Coronary artery (tissue), 2 donors: ENCODE measurements at regions not wholly inside any gene's neighbourhood (a gene's known extent, or its start where the extent isn't known, plus 50 kb on each side); places are given as distances from the start of the nearest gene placed in this dataset.

Source experiments
- DNase-seq: peaks from one replicate; pipeline ENCODE4 v3.0.0-alpha.2; 2017; ENCODE audit warnings: low spot score
- H3K27ac ChIP-seq, 2 donors: fragments of 200-600 bp; sonication (generic); one replicate each; pipeline ENCODE4 v1.5.1; 2016 to 2019
- H3K4me3 ChIP-seq: fragments of 200-600 bp; sonication (generic); 2 replicates; pipeline ENCODE4 v1.5.1; 2016; ENCODE audit warnings: mild to moderate bottlenecking, moderate library complexity
- CTCF ChIP-seq: fragments of 200-600 bp; sonication (generic); IDR thresholded peaks from one replicate; pipeline ENCODE4 v1.5.1; 2019; ENCODE audit warnings: antibody characterized with exemption

- DNase-seq = peak; percentile 73
- no peak for TF ChIP-seq CTCF
- Histone ChIP-seq H3K4me3 (no peak overlapping the region), H3K27ac (peak overlapping the region; percentile 77 to 88)
These were observed 162.6 kb downstream of the KLF13 start for GRCh38 chr15:31489281-31489680.

- peak; percentile 73 for DNase-seq
- Histone ChIP-seq H3K27ac (peak overlapping the region; percentile 77 to 88), H3K4me3 (no peak overlapping the region)
- TF ChIP-seq CTCF = peak; percentile 79
These were observed 163.4 kb downstream of the KLF13 start for GRCh38 chr15:31489801-31490646.

- Histone ChIP-seq H3K4me3 (no peak overlapping the region), H3K27ac (no peak overlapping the region)
- TF ChIP-seq CTCF = no peak
- peak; percentile 56 for DNase-seq
These were observed 168.2 kb downstream of the KLF13 start for GRCh38 chr15:31494786-31495185.

- H3K4me3 ChIP-seq = no peak overlapping the region
- TF ChIP-seq CTCF = no peak
- peak; percentile 54 for DNase-seq
- H3K27ac ChIP-seq = no peak overlapping the region
These were observed 168.6 kb downstream of the KLF13 start for GRCh38 chr15:31495281-31495680.

GRCh38 chr15:31497838-31498237 is 171.2 kb downstream of the KLF13 start:
- no peak overlapping the region for H3K27ac ChIP-seq

GRCh38 chr15:31498329-31498728 is 171.7 kb downstream of the KLF13 start:
- no peak for DNase-seq
- no peak for TF ChIP-seq CTCF

More at GRCh38 chr15:31497838-31498237, 171.2 kb downstream of the KLF13 start:
- no peak overlapping the region for H3K4me3 ChIP-seq
- DNase-seq = no peak
- TF ChIP-seq CTCF = no peak

GRCh38 chr15:31498756-31499155 is 172.1 kb downstream of the KLF13 start:
- no peak overlapping the region for H3K27ac ChIP-seq
- H3K4me3 ChIP-seq = no peak overlapping the region
- TF ChIP-seq CTCF = no peak
- DNase-seq = no peak

More at GRCh38 chr15:31498329-31498728, 171.7 kb downstream of the KLF13 start:
- Histone ChIP-seq H3K27ac (no peak overlapping the region), H3K4me3 (no peak overlapping the region)
